Right lobe of liver (tissue), 4 donors: ENCODE measurements at regions not wholly inside any gene's neighbourhood (a gene's known extent, or its start where the extent isn't known, plus 50 kb on each side); places are given as distances from the start of the nearest gene placed in this dataset.

Experiments
- CTCF ChIP-seq, 4 donors: fragments of 200-600 bp in 3 of 4; fragments of 450-650 bp in 1 of 4; IDR thresholded peaks; one replicate each; pipeline versions ENCODE4 v1.5.1 to v1.8.0; 2016 to 2022; ENCODE audit warnings: antibody characterized with exemption in 4 of 4, mild to moderate bottlenecking in 2 of 4
- POLR2A ChIP-seq: fragments of 450-650 bp; IDR thresholded peaks from one replicate; pipeline ENCODE4 v1.6.1; 2017; ENCODE audit warnings: antibody characterized with exemption, mild to moderate bottlenecking
- donor health status: DM: no; HTN: no; CAD: no.
- donor health status: DM: no; HTN: no; CAD: no.
- donor health status: DM: no; HTN: yes; CAD: no.

GRCh38 chr5:71972777-71973473 is 134.3 kb upstream of the MAP1B start:
- TF ChIP-seq CTCF (IDR thresholded peaks at IDR 0.05) (no peak), POLR2A (no peak)
